CD4-positive, alpha-beta T cell treated with Interleukin-6 for 4 hours (primary cell): ENCODE measurements at regions not wholly inside any gene's neighbourhood (a gene's known extent, or its start where the extent isn't known, plus 50 kb on each side); places are given as distances from the start of the nearest gene placed in this dataset.

ENCODE experiments used
- DNase-seq: peaks from one replicate; pipeline ENCODE4 v3.0.0-alpha.2; 2020; ENCODE audit warnings: mixed read lengths

- no peak for DNase-seq
Measured at GRCh38 chr10:89888321-89889070, 187.1 kb downstream of the KIF20B start.

GRCh38 chr10:89889606-89890005 is 188.2 kb downstream of the KIF20B start:
- DNase-seq: no peak

- DNase-seq: no peak
Measured at GRCh38 chr10:89891006-89891535, 189.7 kb downstream of the KIF20B start.

- no peak for DNase-seq
Measured at GRCh38 chr10:89894051-89894450, 192.7 kb downstream of the KIF20B start.

- no peak for DNase-seq
Measured at GRCh38 chr10:89900554-89900953, 199.2 kb downstream of the KIF20B start.

GRCh38 chr10:89901895-89902294 is 200.5 kb downstream of the KIF20B start:
- no peak for DNase-seq

GRCh38 chr10:89904755-89905154 is 203.4 kb downstream of the KIF20B start:
- no peak for DNase-seq

GRCh38 chr10:89909752-89910151 is 208.4 kb downstream of the KIF20B start:
- no peak for DNase-seq

- DNase-seq: no peak
Measured at GRCh38 chr10:89915021-89915420, 213.6 kb downstream of the KIF20B start.

GRCh38 chr10:89915968-89916367 is 214.6 kb downstream of the KIF20B start:
- DNase-seq: no peak

GRCh38 chr10:89916468-89917215 is 215.3 kb downstream of the KIF20B start:
- no peak for DNase-seq

GRCh38 chr10:89921403-89921802 is 220.0 kb downstream of the KIF20B start:
- no peak for DNase-seq

GRCh38 chr10:89923661-89924060 is 222.3 kb downstream of the KIF20B start:
- no peak for DNase-seq

- no peak for DNase-seq
Measured at GRCh38 chr10:89924261-89924660, 222.9 kb downstream of the KIF20B start.

GRCh38 chr10:89926736-89927135 is 225.3 kb downstream of the KIF20B start:
- no peak for DNase-seq

GRCh38 chr10:89929282-89930026 is 228.1 kb downstream of the KIF20B start:
- DNase-seq: no peak

GRCh38 chr10:89937494-89937893 is 236.1 kb downstream of the KIF20B start:
- DNase-seq: no peak

- no peak for DNase-seq
Measured at GRCh38 chr10:89940076-89940475, 238.7 kb downstream of the KIF20B start.

GRCh38 chr10:89942217-89942616 is 240.8 kb downstream of the KIF20B start:
- no peak for DNase-seq

- DNase-seq: no peak
Measured at GRCh38 chr10:89944138-89944537, 242.7 kb downstream of the KIF20B start.

- no peak for DNase-seq
Measured at GRCh38 chr10:89946106-89946505, 244.7 kb downstream of the KIF20B start.

GRCh38 chr10:89949496-89949895 is 248.1 kb downstream of the KIF20B start:
- no peak for DNase-seq

GRCh38 chr10:89952325-89952724 is 250.9 kb downstream of the KIF20B start:
- DNase-seq: no peak
